GM04503 (cell line): ENCODE measurements at regions not wholly inside any gene's neighbourhood (a gene's known extent, or its start where the extent isn't known, plus 50 kb on each side); places are given as distances from the start of the nearest gene placed in this dataset.
"Not testable (repeated sequence)": the region's sequence is repeated elsewhere in the genome, so short reads cannot be mapped to it uniquely, and the experiment has no call there.

Source experiments
- DNase-seq: peaks from one replicate; pipeline ENCODE4 v3.0.0-alpha.2; 2012; ENCODE audit warnings: low read depth

- DNase-seq = no peak
Measured at GRCh38 chr11:115663790-115664189, 159.6 kb upstream of the CADM1 start.

GRCh38 chr11:115660030-115660805 is 156.0 kb upstream of the CADM1 start:
- DNase-seq = no peak

GRCh38 chr11:115659061-115659963 is 155.1 kb upstream of the CADM1 start:
- DNase-seq = no peak

- DNase-seq = no peak
Measured at GRCh38 chr11:115657586-115657985, 153.4 kb upstream of the CADM1 start.

GRCh38 chr11:115656669-115657068 is 152.5 kb upstream of the CADM1 start:
- no peak for DNase-seq

- no peak for DNase-seq
Measured at GRCh38 chr11:115656041-115656440, 151.8 kb upstream of the CADM1 start.

GRCh38 chr11:115654792-115655191 is 150.6 kb upstream of the CADM1 start:
- DNase-seq = no peak

GRCh38 chr11:115653926-115654325 is 149.7 kb upstream of the CADM1 start:
- no peak for DNase-seq

- DNase-seq = no peak
Measured at GRCh38 chr11:115653076-115653475, 148.9 kb upstream of the CADM1 start.

GRCh38 chr11:115652496-115652895 is 148.3 kb upstream of the CADM1 start:
- no peak for DNase-seq

GRCh38 chr11:115652094-115652493 is 147.9 kb upstream of the CADM1 start:
- DNase-seq = no peak

- no peak for DNase-seq
Measured at GRCh38 chr11:115649461-115649860, 145.2 kb upstream of the CADM1 start.

GRCh38 chr11:115645631-115646317 is 141.6 kb upstream of the CADM1 start:
- DNase-seq = no peak

- no peak for DNase-seq
Measured at GRCh38 chr11:115644856-115645255, 140.6 kb upstream of the CADM1 start.

GRCh38 chr11:115643549-115644270 is 139.5 kb upstream of the CADM1 start:
- DNase-seq = no peak

GRCh38 chr11:115642660-115643059 is 138.4 kb upstream of the CADM1 start:
- DNase-seq = no peak

- DNase-seq = no peak
Measured at GRCh38 chr11:115637599-115638241, 133.5 kb upstream of the CADM1 start.

GRCh38 chr11:115636753-115637527 is 132.7 kb upstream of the CADM1 start:
- no peak for DNase-seq

GRCh38 chr11:115633977-115634376 is 129.8 kb upstream of the CADM1 start:
- not testable (repeated sequence) for DNase-seq

- no peak for DNase-seq
Measured at GRCh38 chr11:115632061-115632460, 127.8 kb upstream of the CADM1 start.

GRCh38 chr11:115631609-115632008 is 127.4 kb upstream of the CADM1 start:
- DNase-seq = no peak
